HEK293T (cell line): ENCODE measurements at regions not wholly inside any gene's neighbourhood (a gene's known extent, or its start where the extent isn't known, plus 50 kb on each side); places are given as distances from the start of the nearest gene placed in this dataset.
"Not testable (repeated sequence)": the region's sequence is repeated elsewhere in the genome, so short reads cannot be mapped to it uniquely, and the experiment has no call there.

ENCODE experiments used
- CTCF ChIA-PET: fragments of 350-600 bp; formaldehyde crosslinking; extraction: SDS; loops from one replicate; lab custom pipeline; 2021; ENCODE audit warnings: antibody characterized with exemption, inconsistent platforms; lab: Yijun Ruan, JAX
- POLR2A ChIA-PET: fragments of 350-600 bp; formaldehyde crosslinking; extraction: SDS; loops from one replicate; lab custom pipeline; 2020; ENCODE audit warnings: antibody characterized with exemption, inconsistent platforms; lab: Yijun Ruan, JAX
- DNase-seq: peaks from one replicate; pipeline ENCODE4 v3.0.0; 2012; ENCODE audit warnings: mixed read lengths; ENCODE audit errors: extremely low spot score
- ARNT ChIP-seq: fragments of 450-650 bp; IDR thresholded peaks from 2 replicates; pipeline ENCODE4 v1.6.1; 2017; ENCODE audit warnings: mild to moderate bottlenecking
- BHLHE40 ChIP-seq: fragments of 450-650 bp; IDR thresholded peaks from 2 replicates; pipeline ENCODE4 v1.6.1; 2016; ENCODE audit warnings: mild to moderate bottlenecking, moderate library complexity, borderline replicate concordance
- CTBP1 ChIP-seq: fragments of 450-650 bp; IDR thresholded peaks from 2 replicates; pipeline ENCODE4 v1.6.1; 2016; ENCODE audit warnings: borderline replicate concordance
- ELF4 ChIP-seq: fragments of 450-650 bp; IDR thresholded peaks from 2 replicates; pipeline ENCODE4 v1.6.1; 2017; ENCODE audit warnings: antibody characterized with exemption
- FOXA1 ChIP-seq: fragments of 450-650 bp; IDR thresholded peaks from 2 replicates; pipeline ENCODE4 v1.6.1; 2016; ENCODE audit warnings: mild to moderate bottlenecking
- FOXK2 ChIP-seq: fragments of 450-650 bp; IDR thresholded peaks from 2 replicates; pipeline ENCODE4 v1.6.1; 2016; ENCODE audit warnings: mild to moderate bottlenecking
- FOXM1 ChIP-seq: fragments of 450-650 bp; IDR thresholded peaks from 2 replicates; pipeline ENCODE4 v1.6.1; 2017; ENCODE audit warnings: mild to moderate bottlenecking, borderline replicate concordance
- HDGF ChIP-seq: fragments of 450-650 bp; IDR thresholded peaks from 2 replicates; pipeline ENCODE4 v1.6.1; 2017; ENCODE audit warnings: antibody characterized with exemption, borderline replicate concordance
- L3MBTL2 ChIP-seq: fragments of 450-650 bp; conservative IDR thresholded peaks from 2 replicates; pipeline ENCODE4 v1.6.1; 2016; ENCODE audit warnings: mild to moderate bottlenecking
- LEF1 ChIP-seq: fragments of 450-650 bp; IDR thresholded peaks from 2 replicates; pipeline ENCODE4 v1.6.1; 2017; ENCODE audit warnings: mild to moderate bottlenecking, borderline replicate concordance
- NFRKB ChIP-seq: fragments of 450-650 bp; IDR thresholded peaks from 2 replicates; pipeline ENCODE4 v1.6.1; 2016; ENCODE audit warnings: mild to moderate bottlenecking, moderate library complexity
- SP1 ChIP-seq: fragments of 450-650 bp; IDR thresholded peaks from 2 replicates; pipeline ENCODE4 v1.6.1; 2017
- SUZ12 ChIP-seq: fragments of 450-650 bp; IDR thresholded peaks from 2 replicates; pipeline ENCODE4 v1.6.1; 2016; ENCODE audit warnings: mild to moderate bottlenecking
- TARDBP ChIP-seq: fragments of 450-650 bp; IDR thresholded peaks from 2 replicates; pipeline ENCODE4 v1.6.1; 2016
- ZNF384 ChIP-seq: fragments of 450-650 bp; IDR thresholded peaks from 2 replicates; pipeline ENCODE4 v1.6.1; 2016
- TF ChIP-seq, protein P1 (sequence below): fragments of 450-650 bp; IDR thresholded peaks from 2 replicates; pipeline ENCODE4 v1.6.1; 2016

DNA sequence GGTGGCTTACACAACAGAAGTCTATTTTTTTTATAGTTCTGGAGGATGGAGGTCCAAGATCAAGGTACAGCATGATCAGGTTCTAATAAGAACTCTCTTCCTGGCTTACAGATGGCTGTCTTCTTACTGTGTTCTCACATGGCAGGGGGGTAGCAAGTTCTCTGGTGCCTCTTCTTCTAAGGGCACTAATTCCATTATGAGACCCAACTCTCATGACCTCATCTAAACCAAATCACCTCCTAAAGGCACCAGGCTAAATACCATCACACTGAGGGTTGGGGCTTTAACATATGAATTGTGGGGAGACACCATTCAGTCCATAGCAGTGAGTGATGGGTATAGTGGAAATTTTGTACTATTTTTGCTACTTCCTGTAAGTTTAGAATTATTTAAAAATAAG, 75.2 kb upstream of the SLC4A7 start:
- ChIA-PET CTCF (interaction anchor here (0.7 kb wide), 1 partner anchor 280 kb away, joined by 3 read pairs; no protein-coding TSS in a partner anchor), POLR2A (no interaction called here)
- DNase-seq: no peak
- TF ChIP-seq, protein P1, sequence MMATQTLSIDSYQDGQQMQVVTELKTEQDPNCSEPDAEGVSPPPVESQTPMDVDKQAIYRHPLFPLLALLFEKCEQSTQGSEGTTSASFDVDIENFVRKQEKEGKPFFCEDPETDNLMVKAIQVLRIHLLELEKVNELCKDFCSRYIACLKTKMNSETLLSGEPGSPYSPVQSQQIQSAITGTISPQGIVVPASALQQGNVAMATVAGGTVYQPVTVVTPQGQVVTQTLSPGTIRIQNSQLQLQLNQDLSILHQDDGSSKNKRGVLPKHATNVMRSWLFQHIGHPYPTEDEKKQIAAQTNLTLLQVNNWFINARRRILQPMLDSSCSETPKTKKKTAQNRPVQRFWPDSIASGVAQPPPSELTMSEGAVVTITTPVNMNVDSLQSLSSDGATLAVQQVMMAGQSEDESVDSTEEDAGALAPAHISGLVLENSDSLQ: no peak
- TF ChIP-seq HDGF (no peak), FOXM1 (no peak), TARDBP (no peak), FOXK2 (no peak), ARNT (no peak), ZNF384 (no peak), FOXA1 (no peak), ELF4 (no peak)

DNA sequence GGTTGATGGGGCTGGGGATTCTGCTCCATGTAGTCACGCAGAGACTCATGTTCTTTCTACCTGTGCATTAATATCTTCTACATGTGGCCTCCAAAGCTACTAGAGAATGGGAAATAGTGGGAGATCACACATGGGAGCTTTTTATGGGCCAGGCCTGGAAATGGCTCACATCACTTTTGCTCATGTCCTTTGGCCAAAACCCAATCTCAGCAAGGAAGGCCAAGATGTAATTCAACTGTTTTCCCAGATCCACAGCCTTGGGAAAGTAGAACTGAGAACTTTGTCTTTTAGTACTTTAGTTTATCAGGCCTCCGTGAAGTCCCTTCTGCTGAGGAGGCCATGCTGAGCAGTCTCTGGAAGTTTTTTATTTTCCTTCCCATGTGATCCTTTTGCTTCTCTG, 73.2 kb upstream of the SLC4A7 start:
- POLR2A ChIA-PET: no interaction called here
- TF ChIP-seq HDGF: no peak
- no peak for TF ChIP-seq ARNT
- no peak for TF ChIP-seq ELF4
- TF ChIP-seq FOXA1: no peak
- no peak for TF ChIP-seq SP1
- no peak for DNase-seq
- CTCF ChIA-PET: no interaction called here

DNA sequence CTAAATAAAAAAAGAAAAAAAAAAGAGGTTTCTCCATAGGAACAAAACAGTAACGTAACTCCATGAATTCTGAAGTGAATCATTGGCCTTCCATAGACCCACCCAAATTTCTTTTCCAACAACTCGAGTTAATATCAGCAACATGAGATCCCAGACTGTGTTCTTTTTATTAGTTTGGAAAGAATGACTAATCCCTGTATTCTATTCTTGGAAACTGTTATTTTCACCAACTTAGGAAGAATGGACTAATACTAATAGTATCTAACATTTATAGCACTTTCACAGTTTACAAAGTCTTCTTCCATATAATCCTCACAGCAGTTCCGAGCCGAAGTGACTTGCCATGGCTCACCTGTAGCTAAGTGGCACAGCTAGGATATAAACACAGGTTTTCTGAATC, 72.7 kb upstream of the SLC4A7 start:
- TF ChIP-seq TARDBP (no peak), ZNF384 (no peak), HDGF (no peak), FOXK2 (no peak), FOXM1 (no peak), ARNT (no peak), SUZ12 (no peak), L3MBTL2 (no peak), SP1 (no peak)
- TF ChIP-seq, protein P1: no peak
- CTCF ChIA-PET: no interaction called here
- POLR2A ChIA-PET: no interaction called here
- DNase-seq: no peak

DNA sequence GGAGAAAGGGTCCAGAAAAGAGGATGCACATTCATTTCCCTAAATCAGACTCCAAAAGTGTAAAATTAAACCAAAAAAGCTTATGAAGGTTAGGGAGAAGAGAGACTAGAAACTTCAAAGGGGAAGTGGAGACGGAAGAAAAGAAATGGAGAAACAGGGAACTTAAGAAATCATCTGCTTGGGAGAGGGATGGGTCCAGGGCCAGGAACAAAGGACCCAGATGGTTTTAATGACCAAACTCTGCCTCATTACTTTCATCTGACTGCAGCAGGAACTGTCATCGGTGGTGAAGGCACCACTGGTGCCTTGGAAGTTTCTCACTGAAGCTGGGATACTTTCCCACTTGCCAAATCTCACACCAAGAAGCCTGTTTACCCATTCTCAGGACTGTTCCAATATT, 70.5 kb upstream of the SLC4A7 start:
- POLR2A ChIA-PET: no interaction called here
- TF ChIP-seq ARNT (no peak), NFRKB (no peak), LEF1 (no peak), L3MBTL2 (no peak), SUZ12 (no peak), SP1 (no peak), HDGF (no peak), TARDBP (no peak), FOXA1 (no peak), FOXK2 (no peak)
- TF ChIP-seq, protein P1: no peak
- CTCF ChIA-PET: no interaction called here
- no peak for DNase-seq

DNA sequence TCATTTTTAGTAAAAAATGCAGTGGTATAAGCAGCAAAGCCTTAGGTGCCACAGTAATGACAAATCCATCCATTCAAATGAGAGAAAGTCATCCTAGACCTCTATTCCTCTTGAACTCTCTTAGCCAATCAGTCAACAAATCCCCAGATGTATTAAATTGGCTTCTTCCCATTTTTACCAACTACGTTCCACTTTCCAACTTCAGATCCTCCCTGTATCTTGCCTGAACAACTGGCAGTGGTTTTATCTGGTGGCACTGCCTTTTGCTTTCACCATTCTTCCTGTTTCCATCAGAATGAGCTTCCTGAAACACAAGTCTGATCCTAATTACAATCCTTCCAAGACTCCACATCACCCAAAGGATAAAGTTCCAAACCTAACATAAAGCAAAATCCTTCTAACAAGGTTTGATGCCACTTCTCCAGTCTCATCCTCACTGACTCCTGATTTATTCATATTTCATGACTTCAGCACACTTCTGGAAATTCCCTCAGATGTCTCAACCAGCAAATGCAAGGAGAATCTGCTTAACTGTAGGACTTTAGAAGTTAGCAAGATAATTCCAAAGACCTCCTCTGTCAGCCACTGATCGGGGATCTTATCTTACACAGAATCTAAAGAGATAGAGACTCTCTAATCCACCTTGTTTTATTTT, 69.8 kb upstream of the SLC4A7 start:
- TF ChIP-seq SP1: no peak
- no peak for TF ChIP-seq CTBP1
- no peak for TF ChIP-seq HDGF
- TF ChIP-seq FOXK2: no peak
- TF ChIP-seq SUZ12: no peak
- TF ChIP-seq L3MBTL2: no peak
- TF ChIP-seq BHLHE40: no peak
- no peak for TF ChIP-seq ARNT
- no peak for TF ChIP-seq NFRKB
- TF ChIP-seq, protein P1: no peak
- no peak for TF ChIP-seq ZNF384
- TF ChIP-seq LEF1: no peak
- no peak for TF ChIP-seq FOXA1
- no peak for TF ChIP-seq FOXM1
- no peak for TF ChIP-seq TARDBP
- TF ChIP-seq ELF4: no peak
- DNase-seq: no peak
- CTCF ChIA-PET: no interaction called here
- POLR2A ChIA-PET: no interaction called here

DNA sequence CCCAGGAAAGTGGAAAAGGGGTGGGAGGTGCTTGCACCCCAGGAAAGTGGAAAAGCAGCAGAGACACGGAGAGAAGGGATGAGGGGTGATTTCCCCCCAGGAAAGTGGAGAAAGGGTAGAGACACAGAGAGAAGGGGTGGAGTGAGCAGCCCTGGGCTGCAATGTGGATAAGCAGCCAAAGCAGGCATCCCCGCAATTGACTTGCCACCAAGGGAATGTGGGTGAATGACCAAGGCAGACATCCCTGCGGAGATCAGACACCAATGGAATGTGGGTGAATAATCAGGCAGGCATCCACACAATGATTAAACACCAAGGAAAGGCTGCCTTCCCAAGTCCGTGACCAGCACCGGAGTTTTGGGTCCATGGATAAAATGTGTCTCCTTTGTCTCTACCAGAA, 68.5 kb upstream of the SLC4A7 start:
- CTCF ChIA-PET, POLR2A ChIA-PET, DNase-seq: not testable (repeated sequence)

DNA sequence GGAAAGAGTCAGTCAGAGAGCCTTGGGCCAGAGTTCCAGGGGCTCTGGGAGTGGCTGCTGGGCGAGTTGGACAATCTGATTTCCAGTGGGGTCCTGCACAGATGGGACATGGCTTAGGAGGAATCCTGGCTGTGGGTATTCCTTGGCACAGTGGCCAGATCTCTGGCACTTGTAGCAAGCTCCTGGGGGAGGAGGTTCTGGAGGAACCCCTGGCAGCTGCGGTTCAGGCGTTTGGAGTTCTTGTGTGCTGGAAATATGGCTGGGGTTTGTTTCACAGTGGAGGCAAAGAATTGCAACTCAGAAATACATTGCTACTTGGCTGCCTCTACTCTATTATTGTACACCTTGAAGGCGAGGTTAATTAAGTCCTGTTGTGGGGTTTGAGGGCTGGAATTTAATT, 67.2 kb upstream of the SLC4A7 start:
- DNase-seq, CTCF ChIA-PET, POLR2A ChIA-PET: not testable (repeated sequence)
